Uterus (tissue), 2 donors: ENCODE measurements at regions not wholly inside any gene's neighbourhood (a gene's known extent, or its start where the extent isn't known, plus 50 kb on each side); places are given as distances from the start of the nearest gene placed in this dataset.

ENCODE experiments used
- CTCF ChIP-seq, 4 experiments: fragments of 200-600 bp in 2 of 4; fragments of 450-650 bp in 2 of 4; sonication (generic) in 2 of 4; IDR thresholded peaks; one replicate each; pipeline ENCODE4 v1.5.1; 2016 to 2019; ENCODE audit warnings: antibody characterized with exemption in 4 of 4, mild to moderate bottlenecking in 2 of 4, moderate library complexity in 1 of 4
- POLR2A ChIP-seq, 2 donors: fragments of 450-650 bp; IDR thresholded peaks; one replicate each; pipeline ENCODE4 v1.6.1; 2016; ENCODE audit warnings: antibody characterized with exemption in 2 of 2, mild to moderate bottlenecking in 1 of 2, moderate library complexity in 1 of 2

- TF ChIP-seq CTCF (IDR thresholded peaks at IDR 0.05) (no peak), POLR2A (IDR thresholded peaks at IDR 0.05) (no peak)
These were observed 793.2 kb downstream of the PLA2G4A start for GRCh38 chr1:187621951-187622350.
